ENCODE measurements at regions not wholly inside any gene's neighbourhood (a gene's known extent, or its start where the extent isn't known, plus 50 kb on each side); places are given as distances from the start of the nearest gene placed in this dataset.

GRCh38 chr21:35963920-35964451 lies 96.3 kb downstream of the SETD4 start:
- Histone ChIP-seq H3K9ac (ENCODE audit: low read depth in 1 of 2, low read length in 2 of 2) (no peak overlapping the region), H3K27ac (ENCODE audit: low read depth, low read length) (no peak overlapping the region), H3K9me3 (ENCODE audit: control insufficient read depth in 1 of 2, low read length in 2 of 2) (no peaks in the 10 kb centered on the region), H3K27me3 (ENCODE audit: control insufficient read depth in 1 of 2, insufficient read depth in 2 of 2, low read length in 2 of 2) (no peaks in the 10 kb centered on the region), H3K4me3 (ENCODE audit: low read depth in 1 of 2, low read length in 2 of 2) (no peak overlapping the region), H3K4me1 (ENCODE audit: control insufficient read depth in 1 of 2, insufficient read depth in 2 of 2, low read length in 2 of 2) (no peaks in the 10 kb centered on the region), H3K36me3 (ENCODE audit: control insufficient read depth in 1 of 2, insufficient read depth in 2 of 2, low read length in 2 of 2) (no peaks in the 10 kb centered on the region)

DNA sequence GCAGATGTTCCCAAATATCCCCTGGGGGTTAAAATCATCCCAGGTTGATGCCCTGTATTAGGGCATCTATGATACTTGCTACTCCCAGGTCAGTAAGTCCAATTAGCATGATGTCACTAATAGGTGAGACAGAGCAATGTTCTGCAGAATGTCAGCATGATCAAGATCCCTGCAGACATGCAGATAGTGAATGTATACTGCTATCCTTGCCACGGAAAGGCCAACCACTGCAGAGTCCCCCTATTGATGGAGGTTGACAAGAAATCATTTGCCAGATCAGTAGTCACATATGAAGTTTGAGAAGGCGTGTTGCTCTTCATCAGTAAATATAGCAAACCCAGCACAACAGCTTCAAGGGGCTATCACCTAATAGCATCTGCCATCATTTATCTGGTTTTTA lies 97.4 kb downstream of the SETD4 start:
- H3K27me3 ChIP-seq (ENCODE audit: control insufficient read depth in 1 of 2, insufficient read depth in 2 of 2, low read length in 2 of 2), result no peaks in the 10 kb centered on the region
- H3K9me3 ChIP-seq (ENCODE audit: control insufficient read depth in 1 of 2, low read length in 2 of 2), result no peaks in the 10 kb centered on the region
- H3K9ac ChIP-seq (ENCODE audit: low read depth in 1 of 2, low read length in 2 of 2), result no peak overlapping the region
- no peaks in the 10 kb centered on the region for H3K4me1 ChIP-seq (ENCODE audit: control insufficient read depth in 1 of 2, insufficient read depth in 2 of 2, low read length in 2 of 2)
- H3K4me3 ChIP-seq (ENCODE audit: low read depth in 1 of 2, low read length in 2 of 2), result no peak overlapping the region
- no peak overlapping the region for H3K27ac ChIP-seq (ENCODE audit: low read depth, low read length)
- no peaks in the 10 kb centered on the region for H3K36me3 ChIP-seq (ENCODE audit: control insufficient read depth in 1 of 2, insufficient read depth in 2 of 2, low read length in 2 of 2)

DNA sequence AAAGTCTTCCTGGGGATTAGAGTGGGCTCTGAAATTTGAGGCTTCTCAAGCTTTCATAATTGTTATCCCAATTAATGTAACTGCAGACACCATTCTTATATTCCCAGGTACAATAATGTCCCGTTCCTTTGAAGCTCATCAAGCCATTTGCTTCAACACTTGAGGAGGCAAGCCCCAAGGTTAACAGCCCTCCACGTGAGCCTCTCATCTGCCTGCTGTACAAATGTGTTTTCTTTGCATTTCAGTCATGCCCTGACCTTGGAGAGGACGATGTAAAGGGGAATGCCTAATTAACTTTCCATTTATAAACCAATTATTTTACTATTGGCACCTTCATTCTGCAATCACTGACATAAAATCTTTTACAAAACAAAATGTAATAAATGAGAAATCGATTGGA lies 106.3 kb downstream of the SETD4 start:
- H3K9me3 ChIP-seq (ENCODE audit: control insufficient read depth in 1 of 2, low read length in 2 of 2), result no peaks in the 10 kb centered on the region
- no peaks in the 10 kb centered on the region for H3K27me3 ChIP-seq (ENCODE audit: control insufficient read depth in 1 of 2, insufficient read depth in 2 of 2, low read length in 2 of 2)
- no peak overlapping the region for H3K9ac ChIP-seq (ENCODE audit: low read depth in 1 of 2, low read length in 2 of 2)
- peaks cover 0 to 9% of the 10 kb centered on the region in 2 donors for H3K4me1 ChIP-seq (ENCODE audit: control insufficient read depth in 1 of 2, insufficient read depth in 2 of 2, low read length in 2 of 2)
- H3K27ac ChIP-seq (ENCODE audit: low read depth, low read length), result no peak overlapping the region
- no peak overlapping the region for H3K4me3 ChIP-seq (ENCODE audit: low read depth in 1 of 2, low read length in 2 of 2)
- H3K36me3 ChIP-seq (ENCODE audit: control insufficient read depth in 1 of 2, insufficient read depth in 2 of 2, low read length in 2 of 2), result no peaks in the 10 kb centered on the region

- H3K4me3 ChIP-seq (ENCODE audit: low read depth in 1 of 2, low read length in 2 of 2), result no peak overlapping the region
- peaks cover 0 to 9% of the 10 kb centered on the region in 2 donors for H3K4me1 ChIP-seq (ENCODE audit: control insufficient read depth in 1 of 2, insufficient read depth in 2 of 2, low read length in 2 of 2)
- no peaks in the 10 kb centered on the region for H3K27me3 ChIP-seq (ENCODE audit: control insufficient read depth in 1 of 2, insufficient read depth in 2 of 2, low read length in 2 of 2)
- H3K27ac ChIP-seq (ENCODE audit: low read depth, low read length), result no peak overlapping the region
- H3K36me3 ChIP-seq (ENCODE audit: control insufficient read depth in 1 of 2, insufficient read depth in 2 of 2, low read length in 2 of 2), result no peaks in the 10 kb centered on the region
- H3K9ac ChIP-seq (ENCODE audit: low read depth in 1 of 2, low read length in 2 of 2), result no peak overlapping the region
- no peaks in the 10 kb centered on the region for H3K9me3 ChIP-seq (ENCODE audit: control insufficient read depth in 1 of 2, low read length in 2 of 2)
Observed at GRCh38 chr21:35953597-35953996, 106.7 kb downstream of the SETD4 start.

DNA sequence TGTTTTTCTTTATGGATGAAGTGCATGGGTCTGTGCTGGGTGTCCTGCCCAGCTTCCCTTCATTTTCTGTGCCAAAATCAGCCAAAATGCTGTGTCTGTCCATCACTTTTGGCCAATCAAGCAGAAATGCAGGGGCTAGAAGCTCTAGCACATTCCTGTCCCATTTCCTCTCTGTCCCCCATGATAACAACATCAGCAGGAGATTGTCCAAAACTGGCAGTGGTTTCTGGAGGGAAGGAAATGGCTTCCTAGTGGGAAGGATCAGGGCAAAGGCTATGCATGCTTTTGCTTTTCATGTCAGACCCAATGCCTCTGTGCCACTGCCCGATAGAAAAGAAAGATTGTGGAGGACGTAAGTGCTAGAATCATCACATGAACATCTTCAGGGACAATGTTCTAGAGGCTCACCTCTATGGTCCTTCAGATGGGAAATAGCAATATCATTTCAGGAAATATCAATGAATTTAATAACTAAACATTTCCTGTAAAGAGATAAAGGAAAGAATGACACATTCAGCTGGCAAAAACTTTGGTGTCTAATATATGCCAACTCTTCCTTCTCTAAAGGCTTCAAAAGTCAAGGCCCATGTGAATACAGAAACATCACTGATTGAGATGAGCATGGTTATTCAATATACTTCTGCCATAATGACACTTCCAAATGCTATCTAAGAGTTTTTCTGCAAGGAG lies 107.5 kb downstream of the SETD4 start:
- H3K36me3 ChIP-seq (ENCODE audit: control insufficient read depth in 1 of 2, insufficient read depth in 2 of 2, low read length in 2 of 2), result no peaks in the 10 kb centered on the region
- no peaks in the 10 kb centered on the region for H3K9me3 ChIP-seq (ENCODE audit: control insufficient read depth in 1 of 2, low read length in 2 of 2)
- no peaks in the 10 kb centered on the region for H3K27me3 ChIP-seq (ENCODE audit: control insufficient read depth in 1 of 2, insufficient read depth in 2 of 2, low read length in 2 of 2)
- no peak overlapping the region for H3K27ac ChIP-seq (ENCODE audit: low read depth, low read length)
- H3K4me1 ChIP-seq (ENCODE audit: control insufficient read depth in 1 of 2, insufficient read depth in 2 of 2, low read length in 2 of 2), result peaks cover 0 to 9% of the 10 kb centered on the region in 2 donors
- no peak overlapping the region for H3K9ac ChIP-seq (ENCODE audit: low read depth in 1 of 2, low read length in 2 of 2)
- no peak overlapping the region for H3K4me3 ChIP-seq (ENCODE audit: low read depth in 1 of 2, low read length in 2 of 2)

DNA sequence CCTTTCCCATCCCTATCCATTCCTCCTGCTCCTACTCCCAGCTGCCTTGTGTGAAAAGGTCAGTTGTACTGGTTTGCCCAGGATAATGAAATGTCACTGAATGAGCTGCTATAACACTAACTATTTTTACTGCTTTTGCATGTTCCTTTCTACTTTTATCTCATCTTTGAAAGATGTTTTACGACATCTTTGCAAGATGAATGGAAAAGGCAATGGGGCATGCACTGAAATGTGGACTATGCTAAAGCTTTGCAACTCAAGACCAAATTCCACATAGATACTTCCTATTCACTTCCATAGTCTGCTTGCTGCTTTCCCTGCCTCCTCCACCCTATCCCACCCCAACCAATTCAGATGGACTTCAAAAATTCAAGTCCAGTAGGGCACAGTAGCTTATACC lies 111.3 kb downstream of the SETD4 start:
- Histone ChIP-seq H3K9me3 (ENCODE audit: control insufficient read depth in 1 of 2, low read length in 2 of 2) (no peaks in the 10 kb centered on the region), H3K4me1 (ENCODE audit: control insufficient read depth in 1 of 2, insufficient read depth in 2 of 2, low read length in 2 of 2) (peaks cover 0 to 8% of the 10 kb centered on the region in 2 donors), H3K36me3 (ENCODE audit: control insufficient read depth in 1 of 2, insufficient read depth in 2 of 2, low read length in 2 of 2) (no peaks in the 10 kb centered on the region), H3K4me3 (ENCODE audit: low read depth in 1 of 2, low read length in 2 of 2) (no peak overlapping the region), H3K9ac (ENCODE audit: low read depth in 1 of 2, low read length in 2 of 2) (no peak overlapping the region), H3K27ac (ENCODE audit: low read depth, low read length) (no peak overlapping the region), H3K27me3 (ENCODE audit: control insufficient read depth in 1 of 2, insufficient read depth in 2 of 2, low read length in 2 of 2) (no peaks in the 10 kb centered on the region)

GRCh38 chr21:35945089-35945671 lies 115.1 kb downstream of the SETD4 start:
- Histone ChIP-seq H3K27ac (ENCODE audit: low read depth, low read length) (no peak overlapping the region), H3K4me3 (ENCODE audit: low read depth in 1 of 2, low read length in 2 of 2) (no peak overlapping the region), H3K27me3 (ENCODE audit: control insufficient read depth in 1 of 2, insufficient read depth in 2 of 2, low read length in 2 of 2) (no peaks in the 10 kb centered on the region), H3K4me1 (ENCODE audit: control insufficient read depth in 1 of 2, insufficient read depth in 2 of 2, low read length in 2 of 2) (peaks cover under 1% of the 10 kb centered on the region in 2 donors), H3K9ac (ENCODE audit: low read depth in 1 of 2, low read length in 2 of 2) (no peak overlapping the region), H3K9me3 (ENCODE audit: control insufficient read depth in 1 of 2, low read length in 2 of 2) (no peaks in the 10 kb centered on the region), H3K36me3 (ENCODE audit: control insufficient read depth in 1 of 2, insufficient read depth in 2 of 2, low read length in 2 of 2) (no peaks in the 10 kb centered on the region)

GRCh38 chr21:35943752-35944151 lies 116.6 kb downstream of the SETD4 start:
- H3K4me3 ChIP-seq (ENCODE audit: low read depth in 1 of 2, low read length in 2 of 2), result no peak overlapping the region
- no peaks in the 10 kb centered on the region for H3K36me3 ChIP-seq (ENCODE audit: control insufficient read depth in 1 of 2, insufficient read depth in 2 of 2, low read length in 2 of 2)
- no peak overlapping the region for H3K9ac ChIP-seq (ENCODE audit: low read depth in 1 of 2, low read length in 2 of 2)
- no peak overlapping the region for H3K27ac ChIP-seq (ENCODE audit: low read depth, low read length)
- H3K4me1 ChIP-seq (ENCODE audit: control insufficient read depth in 1 of 2, insufficient read depth in 2 of 2, low read length in 2 of 2), result peaks cover 6% of the 10 kb centered on the region in 2 donors
- H3K27me3 ChIP-seq (ENCODE audit: control insufficient read depth in 1 of 2, insufficient read depth in 2 of 2, low read length in 2 of 2), result peaks cover 0 to 4% of the 10 kb centered on the region in 2 donors
- H3K9me3 ChIP-seq (ENCODE audit: control insufficient read depth in 1 of 2, low read length in 2 of 2), result no peaks in the 10 kb centered on the region

GRCh38 chr21:35942211-35943144 lies 117.8 kb downstream of the SETD4 start:
- Histone ChIP-seq H3K4me3 (ENCODE audit: low read depth in 1 of 2, low read length in 2 of 2) (no peak overlapping the region), H3K36me3 (ENCODE audit: control insufficient read depth in 1 of 2, insufficient read depth in 2 of 2, low read length in 2 of 2) (no peaks in the 10 kb centered on the region), H3K27ac (ENCODE audit: low read depth, low read length) (no peak overlapping the region), H3K4me1 (ENCODE audit: control insufficient read depth in 1 of 2, insufficient read depth in 2 of 2, low read length in 2 of 2) (peaks cover 6% of the 10 kb centered on the region in 2 donors), H3K9me3 (ENCODE audit: control insufficient read depth in 1 of 2, low read length in 2 of 2) (no peaks in the 10 kb centered on the region), H3K27me3 (ENCODE audit: control insufficient read depth in 1 of 2, insufficient read depth in 2 of 2, low read length in 2 of 2) (peaks cover 0 to 4% of the 10 kb centered on the region in 2 donors), H3K9ac (ENCODE audit: low read depth in 1 of 2, low read length in 2 of 2) (no peak overlapping the region)
